ENCODE measurements at regions not wholly inside any gene's neighbourhood (a gene's known extent, or its start where the extent isn't known, plus 50 kb on each side); places are given as distances from the start of the nearest gene placed in this dataset.

- WGBS (ENCODE audit: extremely low coverage, insufficient read length, low lambda C conversion rate): no CpG with 5 or more reads among the region's 3 CpGs
- Histone ChIP-seq H4K91ac (ENCODE audit: insufficient read length, low read depth, low read length) (no peak overlapping the region), H3K18ac (ENCODE audit: insufficient read length, low read depth, low read length) (no peak overlapping the region), H2BK120ac (ENCODE audit: low read depth, low read length, poor library complexity, severe bottlenecking) (no peak overlapping the region), H4K20me1 (ENCODE audit: control insufficient read depth, insufficient read depth, insufficient read length) (no peaks in the 10 kb centered on the region), H3K56ac (ENCODE audit: insufficient read length, low read depth, low read length) (no peak overlapping the region), H4K5ac (ENCODE audit: insufficient read length, low read depth, low read length) (no peak overlapping the region), H3K27me3 (ENCODE audit: insufficient read depth, low read length) (no peaks in the 10 kb centered on the region), H2AK5ac (ENCODE audit: insufficient read length, low read length) (no peak overlapping the region), H3K4ac (ENCODE audit: low read depth, low read length) (no peak overlapping the region), H2BK5ac (ENCODE audit: insufficient read length, low read length) (no peak overlapping the region), H3K79me2 (ENCODE audit: insufficient read depth, low read length) (no peaks in the 10 kb centered on the region), H3K79me1 (ENCODE audit: insufficient read depth, low read depth, low read length, poor library complexity, severe bottlenecking) (no peaks in the 10 kb centered on the region), H3K9me3 (ENCODE audit: control insufficient read depth, low read depth, low read length) (no peaks in the 10 kb centered on the region), H4K8ac (replicated peaks; ENCODE audit: insufficient read length, low read depth, low read length) (no peak overlapping the region), H2BK12ac (ENCODE audit: insufficient read length, low read depth, low read length) (no peak overlapping the region), H3K23ac (ENCODE audit: insufficient read length, low read depth, low read length) (no peak overlapping the region), H3T11ph (ENCODE audit: low read length) (no peak overlapping the region), H3K9ac (ENCODE audit: extremely low read depth, insufficient read length, low read length) (no peak overlapping the region), H3K4me1 (ENCODE audit: insufficient read depth, low read length) (no peaks in the 10 kb centered on the region), H3K4me2 (ENCODE audit: insufficient read depth, insufficient read length, low read length) (no peak overlapping the region), H2BK15ac (ENCODE audit: low read depth, low read length) (no peak overlapping the region), H3K27ac (ENCODE audit: insufficient read length, low read depth, low read length) (no peak overlapping the region), H2AFZ (ENCODE audit: low read length) (no peak overlapping the region), H3K23me2 (ENCODE audit: insufficient read length, low read depth, low read length, poor library complexity, severe bottlenecking) (no peaks in the 10 kb centered on the region), H3K14ac (ENCODE audit: insufficient read depth, low read length) (no peak overlapping the region), H2BK20ac (ENCODE audit: low read depth, low read length, poor library complexity, severe bottlenecking) (no peak overlapping the region)
- TF ChIP-seq CTCF (conservative IDR thresholded peaks at IDR 0.05): no peak
- no peak for DNase-seq
- Mint-ChIP-seq H3K27ac (no peak overlapping the region; a peak in 1 of 7 replicates), H3K27me3 (ENCODE audit: low read depth) (no peaks in the 10 kb centered on the region), H3K9me3 (peaks cover 0 to 6% of the 10 kb centered on the region in 2 experiments; a peak in 2 of 5 replicates), H3K36me3 (ENCODE audit: insufficient read depth in 1 of 3, low read depth in 3 of 3) (no peaks in the 10 kb centered on the region), H3K4me3 (no peak overlapping the region), H3K4me1 (peaks cover 3 to 4% of the 10 kb centered on the region in 2 experiments; a peak in 2 of 4 replicates)
Measured at GRCh38 chr5:26519245-26519644, 519.1 kb downstream of the CDH9 start.
